Small intestine (tissue), 7 donors: ENCODE measurements at regions not wholly inside any gene's neighbourhood (a gene's known extent, or its start where the extent isn't known, plus 50 kb on each side); places are given as distances from the start of the nearest gene placed in this dataset.

Experiments used
- DNase-seq, 2 donors: peaks; one replicate each; pipeline versions ENCODE4 v3.0.0 to v3.0.0-alpha.2; 2013
- FAIRE-seq: peaks from 2 replicates; lab custom pipeline; 2012; peaks lifted over from hg19 to GRCh38; lab: Jason Lieb, UNC
- H3K27ac ChIP-seq, 3 donors: one replicate each; pipeline ENCODE4 v1.5.1; 2013; ENCODE audit warnings: low read length in 2 of 3, mild to moderate bottlenecking in 2 of 3, control low read depth in 1 of 3, inconsistent platforms in 1 of 3, low read depth in 1 of 3, moderate library complexity in 1 of 3
- H3K27me3 ChIP-seq, 3 donors: one replicate each; pipeline ENCODE4 v1.6.1; 2013; ENCODE audit warnings: low read length in 3 of 3, inconsistent platforms in 1 of 3; ENCODE audit not compliant: control insufficient read depth in 3 of 3, insufficient read depth in 3 of 3
- H3K36me3 ChIP-seq, 3 donors: one replicate each; pipeline ENCODE4 v1.6.1; 2013; ENCODE audit warnings: low read length in 3 of 3, inconsistent platforms in 1 of 3, low read depth in 1 of 3, mild to moderate bottlenecking in 1 of 3, moderate library complexity in 1 of 3; ENCODE audit not compliant: control insufficient read depth in 3 of 3, insufficient read depth in 2 of 3
- H3K4me1 ChIP-seq, 3 donors: one replicate each; pipeline ENCODE4 v1.6.1; 2013; ENCODE audit warnings: low read length in 2 of 3, inconsistent platforms in 1 of 3, low read depth in 1 of 3, mild to moderate bottlenecking in 1 of 3, moderate library complexity in 1 of 3; ENCODE audit not compliant: control insufficient read depth in 3 of 3, insufficient read depth in 2 of 3
- H3K4me3 ChIP-seq, 3 donors: one replicate each; pipeline ENCODE4 v1.5.1; 2013; ENCODE audit warnings: low read length in 3 of 3, control low read depth in 1 of 3, inconsistent platforms in 1 of 3, low read depth in 1 of 3, mild to moderate bottlenecking in 1 of 3, moderate library complexity in 1 of 3
- H3K9me3 ChIP-seq, 2 donors: one replicate each; pipeline ENCODE4 v1.6.1; 2013; ENCODE audit warnings: low read depth in 1 of 2, low read length in 1 of 2; ENCODE audit not compliant: control insufficient read depth in 2 of 2, insufficient read depth in 1 of 2
- WGBS, 3 donors: extraction: QIAGEN DNeasy Blood & Tissue Kit; methylation state at CpG; one replicate each; pipeline ENCODE4 v1.1.7; 2013; 5-methylcytosine and 5-hydroxymethylcytosine counted together
- donor health status: healthy with polysubstance abuse.
- donor health status: control.
- donor health status: control.
- donor health status: Bipolar disorder and iron deficiency.
- donor health status: healthy.

- Histone ChIP-seq H3K4me1 (peaks cover 4 to 36% (median 6%) of the 10 kb centered on the region in 3 donors), H3K9me3 (no peaks in the 10 kb centered on the region), H3K27ac (peak overlapping the region in 1 of 3 donors; percentile 87), H3K36me3 (no peaks in the 10 kb centered on the region), H3K4me3 (no peak overlapping the region), H3K27me3 (no peaks in the 10 kb centered on the region)
- DNase-seq = peak; percentile 61 to 81
- 17 to 67% (median 30%) methylated on average over 5 of the region's 5 CpGs for WGBS, 3 donors
- no peak for FAIRE-seq
These were observed 98.2 kb upstream of the AGTR1 start for GRCh38 chr3:148599481-148599880.

GRCh38 chr3:148600440-148600839 is 97.3 kb upstream of the AGTR1 start:
- Histone ChIP-seq H3K27ac (peak overlapping the region in 1 of 3 donors; percentile 87), H3K36me3 (no peaks in the 10 kb centered on the region), H3K4me3 (no peak overlapping the region), H3K9me3 (no peaks in the 10 kb centered on the region), H3K27me3 (no peaks in the 10 kb centered on the region), H3K4me1 (peaks cover 4 to 36% (median 6%) of the 10 kb centered on the region in 3 donors)
- FAIRE-seq = no peak
- 8 to 67% (median 26%) methylated on average over 1 of the region's 1 CpG for WGBS, 3 donors
- DNase-seq = peak in 1 of 2 donors; percentile 17

GRCh38 chr3:148600902-148601765 is 96.6 kb upstream of the AGTR1 start:
- Histone ChIP-seq H3K27me3 (no peaks in the 10 kb centered on the region), H3K4me3 (no peak overlapping the region), H3K36me3 (no peaks in the 10 kb centered on the region), H3K4me1 (peaks cover 4 to 36% (median 6%) of the 10 kb centered on the region in 3 donors), H3K27ac (peak overlapping the region; percentile 26 to 87 (median 56)), H3K9me3 (no peaks in the 10 kb centered on the region)
- FAIRE-seq = no peak
- peak; percentile 96 to 97 for DNase-seq
- 16 to 48% (median 30%) methylated on average over 4 of the region's 4 CpGs for WGBS, 3 donors

- WGBS, 3 donors = 6 to 36% (median 18%) methylated on average over 3 of the region's 3 CpGs
- H3K4me1 ChIP-seq = peaks cover 4 to 36% (median 6%) of the 10 kb centered on the region in 3 donors
- no peaks in the 10 kb centered on the region for H3K36me3 ChIP-seq
- H3K27me3 ChIP-seq = no peaks in the 10 kb centered on the region
- DNase-seq (peak; percentile 90 to 91), FAIRE-seq (no peak)
- H3K9me3 ChIP-seq = no peaks in the 10 kb centered on the region
- no peak overlapping the region for H3K4me3 ChIP-seq
- peak overlapping the region in 2 of 3 donors; percentile 26 to 87 for H3K27ac ChIP-seq
These were observed 95.7 kb upstream of the AGTR1 start for GRCh38 chr3:148601766-148602685.

- Histone ChIP-seq H3K27me3 (no peaks in the 10 kb centered on the region), H3K9me3 (no peaks in the 10 kb centered on the region), H3K27ac (peak overlapping the region in 1 of 3 donors; percentile 23), H3K36me3 (no peaks in the 10 kb centered on the region), H3K4me1 (peaks cover 4 to 33% (median 6%) of the 10 kb centered on the region in 3 donors), H3K4me3 (no peak overlapping the region)
- no peak for FAIRE-seq
- WGBS, 3 donors = 24 to 58% (median 33%) methylated on average over 9 of the region's 9 CpGs
- DNase-seq = peak in 1 of 2 donors; percentile 21
These were observed 93.2 kb upstream of the AGTR1 start for GRCh38 chr3:148604270-148605085.

- Histone ChIP-seq H3K27me3 (no peaks in the 10 kb centered on the region), H3K4me3 (no peak overlapping the region), H3K4me1 (peaks cover 0 to 24% (median 6%) of the 10 kb centered on the region in 3 donors), H3K27ac (no peak overlapping the region), H3K36me3 (no peaks in the 10 kb centered on the region), H3K9me3 (no peaks in the 10 kb centered on the region)
- FAIRE-seq (no peak), DNase-seq (no peak)
These were observed 92.2 kb upstream of the AGTR1 start for GRCh38 chr3:148605521-148605920.

GRCh38 chr3:148606979-148607378 is 90.7 kb upstream of the AGTR1 start:
- Histone ChIP-seq H3K4me1 (peaks cover 0 to 10% (median under 1%) of the 10 kb centered on the region in 3 donors), H3K4me3 (no peak overlapping the region), H3K27me3 (no peaks in the 10 kb centered on the region), H3K36me3 (no peaks in the 10 kb centered on the region), H3K9me3 (no peaks in the 10 kb centered on the region), H3K27ac (no peak overlapping the region)
- no peak for DNase-seq
- FAIRE-seq = no peak
